Right atrium auricular region (tissue), 2 donors: ENCODE measurements at regions not wholly inside any gene's neighbourhood (a gene's known extent, or its start where the extent isn't known, plus 50 kb on each side); places are given as distances from the start of the nearest gene placed in this dataset.

ENCODE experiments used
- DNase-seq: peaks from one replicate; pipeline ENCODE4 v3.0.0-alpha.2; 2019; ENCODE audit warnings: low spot score
- H3K27ac ChIP-seq, 2 donors: fragments of 200-600 bp; sonication (generic); 1 replicate in 1 of 2; 2 replicates in 1 of 2; pipeline ENCODE4 v1.5.1; 2016 to 2019
- H3K27me3 ChIP-seq, 2 donors: fragments of 200-600 bp; sonication (generic); one replicate each; pipeline versions ENCODE4 v1.5.1 to v1.6.0; 2017 to 2019
- H3K36me3 ChIP-seq: fragments of 200-600 bp; sonication (generic); one replicate; pipeline ENCODE4 v1.5.1; 2016
- H3K4me1 ChIP-seq, 2 donors: fragments of 200-600 bp; sonication (generic); one replicate each; pipeline versions ENCODE4 v1.5.1 to v1.6.0; 2017 to 2019
- H3K4me3 ChIP-seq, 2 donors: fragments of 200-600 bp; sonication (generic); 1 replicate in 1 of 2; 2 replicates in 1 of 2; pipeline ENCODE4 v1.5.1; 2017 to 2019; ENCODE audit warnings: mild to moderate bottlenecking in 1 of 2, moderate library complexity in 1 of 2
- H3K9me3 ChIP-seq, 2 donors: fragments of 200-600 bp; sonication (generic); one replicate each; pipeline ENCODE4 v1.5.1; 2019
- TF ChIP-seq, protein P1 (sequence below), 2 donors: fragments of 200-600 bp; sonication (generic); IDR thresholded peaks; one replicate each; pipeline ENCODE4 v1.5.1; 2019; ENCODE audit warnings: antibody characterized with exemption in 2 of 2

GRCh38 chr18:76771192-76771799, 51.1 kb upstream of the ZNF236 start:
- Histone ChIP-seq H3K4me1 (no peaks in the 10 kb centered on the region), H3K27ac (no peak overlapping the region), H3K36me3 (no peaks in the 10 kb centered on the region), H3K9me3 (peaks cover 0 to 8% of the 10 kb centered on the region in 2 donors), H3K4me3 (no peak overlapping the region), H3K27me3 (no peaks in the 10 kb centered on the region)
- TF ChIP-seq, protein P1, sequence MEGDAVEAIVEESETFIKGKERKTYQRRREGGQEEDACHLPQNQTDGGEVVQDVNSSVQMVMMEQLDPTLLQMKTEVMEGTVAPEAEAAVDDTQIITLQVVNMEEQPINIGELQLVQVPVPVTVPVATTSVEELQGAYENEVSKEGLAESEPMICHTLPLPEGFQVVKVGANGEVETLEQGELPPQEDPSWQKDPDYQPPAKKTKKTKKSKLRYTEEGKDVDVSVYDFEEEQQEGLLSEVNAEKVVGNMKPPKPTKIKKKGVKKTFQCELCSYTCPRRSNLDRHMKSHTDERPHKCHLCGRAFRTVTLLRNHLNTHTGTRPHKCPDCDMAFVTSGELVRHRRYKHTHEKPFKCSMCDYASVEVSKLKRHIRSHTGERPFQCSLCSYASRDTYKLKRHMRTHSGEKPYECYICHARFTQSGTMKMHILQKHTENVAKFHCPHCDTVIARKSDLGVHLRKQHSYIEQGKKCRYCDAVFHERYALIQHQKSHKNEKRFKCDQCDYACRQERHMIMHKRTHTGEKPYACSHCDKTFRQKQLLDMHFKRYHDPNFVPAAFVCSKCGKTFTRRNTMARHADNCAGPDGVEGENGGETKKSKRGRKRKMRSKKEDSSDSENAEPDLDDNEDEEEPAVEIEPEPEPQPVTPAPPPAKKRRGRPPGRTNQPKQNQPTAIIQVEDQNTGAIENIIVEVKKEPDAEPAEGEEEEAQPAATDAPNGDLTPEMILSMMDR (IDR thresholded peaks at IDR 0.05), result no peak
- DNase-seq, result no peak

- no peaks in the 10 kb centered on the region for H3K36me3 ChIP-seq
Measured at GRCh38 chr18:76767954-76768353, 54.4 kb upstream of the ZNF236 start.

DNA sequence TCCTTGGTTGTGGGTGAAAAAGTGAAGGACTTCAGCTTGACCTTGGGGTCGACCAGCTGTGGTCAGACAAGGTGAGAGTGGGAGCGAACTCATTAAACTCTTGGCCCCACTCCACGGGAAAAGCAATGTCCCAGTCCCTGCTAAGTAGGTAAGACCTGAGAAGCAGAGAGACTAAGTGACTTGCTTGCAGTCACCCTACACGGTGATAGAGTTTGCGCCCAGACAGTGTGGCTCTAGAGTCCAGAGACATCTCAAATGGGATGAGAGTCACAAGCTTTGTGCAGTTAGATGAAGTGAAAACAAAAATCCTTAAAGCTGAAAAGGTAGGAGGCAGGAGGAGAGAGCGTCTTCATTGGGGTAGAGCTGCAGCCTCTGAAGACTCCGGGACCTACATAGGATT, 55.9 kb upstream of the ZNF236 start:
- no peak overlapping the region for H3K27ac ChIP-seq
- no peaks in the 10 kb centered on the region for H3K36me3 ChIP-seq
- H3K27me3 ChIP-seq, result no peaks in the 10 kb centered on the region
- no peak overlapping the region for H3K4me3 ChIP-seq
- no peaks in the 10 kb centered on the region for H3K4me1 ChIP-seq
- DNase-seq, result no peak
- TF ChIP-seq, protein P1 (IDR thresholded peaks at IDR 0.05), result no peak
- peaks cover 0 to 8% of the 10 kb centered on the region in 2 donors for H3K9me3 ChIP-seq

More at GRCh38 chr18:76767954-76768353, 54.4 kb upstream of the ZNF236 start:
- TF ChIP-seq, protein P1 (IDR thresholded peaks at IDR 0.05), result no peak
- H3K27ac ChIP-seq, result no peak overlapping the region
- DNase-seq, result no peak
- no peaks in the 10 kb centered on the region for H3K27me3 ChIP-seq
- no peaks in the 10 kb centered on the region for H3K4me1 ChIP-seq
- peaks cover 0 to 8% of the 10 kb centered on the region in 2 donors for H3K9me3 ChIP-seq
- no peak overlapping the region for H3K4me3 ChIP-seq

- no peaks in the 10 kb centered on the region for H3K4me1 ChIP-seq
- H3K36me3 ChIP-seq, result no peaks in the 10 kb centered on the region
- no peak overlapping the region for H3K4me3 ChIP-seq
- H3K27me3 ChIP-seq, result no peaks in the 10 kb centered on the region
- no peak overlapping the region for H3K27ac ChIP-seq
- H3K9me3 ChIP-seq, result peaks cover 0 to 8% of the 10 kb centered on the region in 2 donors
- DNase-seq, result no peak
- TF ChIP-seq, protein P1 (IDR thresholded peaks at IDR 0.05), result no peak
Measured at GRCh38 chr18:76765649-76766048, 56.7 kb upstream of the ZNF236 start.

DNA sequence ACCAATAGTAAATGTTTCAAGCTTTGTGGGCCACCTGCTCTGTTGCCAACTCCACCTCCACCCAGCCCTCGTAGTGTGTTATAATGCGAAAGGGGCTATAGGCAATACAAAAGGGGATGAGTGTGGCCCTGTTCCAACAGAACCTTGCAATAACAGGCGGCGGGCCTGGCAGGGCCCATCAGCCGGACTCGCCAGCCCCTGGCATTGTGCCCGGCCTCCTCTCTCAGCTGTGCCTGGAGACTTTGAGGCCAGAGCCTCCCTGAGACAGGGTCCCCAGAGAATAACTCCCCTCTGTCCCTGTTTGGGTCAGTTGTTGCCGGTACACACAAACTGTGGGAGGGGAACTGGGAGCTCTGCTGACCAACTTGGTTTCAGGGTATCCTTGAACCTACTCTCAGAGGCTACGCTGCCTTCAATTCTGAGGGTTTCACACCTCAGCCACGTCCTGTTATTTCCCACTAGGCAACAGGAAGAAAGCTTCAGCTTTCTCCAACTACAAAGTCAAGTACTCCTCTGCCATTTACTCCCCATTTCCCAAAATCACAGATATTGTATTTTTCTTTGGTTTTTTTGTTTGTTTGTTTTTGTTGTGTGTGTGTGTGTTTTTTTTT, 58.0 kb upstream of the ZNF236 start:
- TF ChIP-seq, protein P1 (IDR thresholded peaks at IDR 0.05), result no peak
- Histone ChIP-seq H3K27me3 (no peaks in the 10 kb centered on the region), H3K4me3 (no peak overlapping the region), H3K9me3 (peaks cover 0 to 8% of the 10 kb centered on the region in 2 donors), H3K36me3 (no peaks in the 10 kb centered on the region), H3K27ac (no peak overlapping the region), H3K4me1 (no peaks in the 10 kb centered on the region)
- DNase-seq, result no peak
